Mesendoderm (in vitro differentiated cells): ENCODE measurements at regions not wholly inside any gene's neighbourhood (a gene's known extent, or its start where the extent isn't known, plus 50 kb on each side); places are given as distances from the start of the nearest gene placed in this dataset.
A peak's percentile ranks its signal among the peaks of the same experiment; 100 is the strongest.
"Not testable (repeated sequence)": the region's sequence is repeated elsewhere in the genome, so short reads cannot be mapped to it uniquely, and the experiment has no call there.

Experiments used
- DNase-seq: peaks from one replicate; pipeline ENCODE4 v3.0.0; 2013
- H2AK5ac ChIP-seq: 2 replicates; pipeline ENCODE4 v1.6.1; 2013; ENCODE audit warnings: low read length, inconsistent platforms
- H2BK120ac ChIP-seq: 2 replicates; pipeline ENCODE4 v1.6.1; 2013; ENCODE audit warnings: low read depth, mild to moderate bottlenecking, low read length, moderate library complexity, mixed read lengths
- H2BK15ac ChIP-seq: replicated peaks from 2 replicates; pipeline ENCODE4 v1.6.1; 2013; ENCODE audit warnings: low read depth, mild to moderate bottlenecking, moderate library complexity
- H2BK5ac ChIP-seq: 2 replicates; pipeline ENCODE4 v1.6.1; 2013; ENCODE audit warnings: low read length, inconsistent platforms
- H3K18ac ChIP-seq: 2 replicates; pipeline ENCODE4 v1.6.1; 2013; ENCODE audit warnings: mild to moderate bottlenecking, low read length, mixed read lengths
- H3K23ac ChIP-seq: one replicate; pipeline ENCODE4 v1.6.1; 2013; ENCODE audit warnings: low read length
- H3K27ac ChIP-seq: 2 replicates; pipeline ENCODE4 v1.5.1; 2013; ENCODE audit warnings: low read depth, mild to moderate bottlenecking, inconsistent platforms, low read length, moderate library complexity
- H3K27me3 ChIP-seq: 2 replicates; pipeline ENCODE4 v1.6.1; 2013; ENCODE audit warnings: low read length, control low read depth, mild to moderate bottlenecking, inconsistent platforms; ENCODE audit not compliant: insufficient read depth, poor library complexity
- H3K36me3 ChIP-seq: 2 replicates; pipeline ENCODE4 v1.6.1; 2013; ENCODE audit warnings: low read length, inconsistent platforms; ENCODE audit not compliant: control insufficient read depth, insufficient read depth
- H3K4ac ChIP-seq: one replicate; pipeline ENCODE4 v1.6.1; 2013; ENCODE audit warnings: low read depth, mild to moderate bottlenecking, low read length, moderate library complexity
- H3K4me1 ChIP-seq: 2 replicates; pipeline ENCODE4 v1.6.1; 2013; ENCODE audit warnings: low read depth, low read length, inconsistent platforms; ENCODE audit not compliant: control insufficient read depth
- H3K4me2 ChIP-seq: 2 replicates; pipeline ENCODE4 v1.6.1; 2013; ENCODE audit warnings: low read length
- H3K4me3 ChIP-seq: 2 replicates; pipeline ENCODE4 v1.5.1; 2013; ENCODE audit warnings: mild to moderate bottlenecking, low read length
- H3K56ac ChIP-seq: one replicate; pipeline ENCODE4 v1.6.1; 2013; ENCODE audit warnings: low read length
- H3K79me1 ChIP-seq: 2 replicates; pipeline ENCODE4 v1.6.1; 2013; ENCODE audit warnings: low read length, inconsistent platforms
- H3K79me2 ChIP-seq: 2 replicates; pipeline ENCODE4 v1.6.1; 2013; ENCODE audit warnings: mild to moderate bottlenecking, low read length; ENCODE audit not compliant: control insufficient read depth, insufficient read depth
- H3K9ac ChIP-seq: 2 replicates; pipeline ENCODE4 v1.6.1; 2013; ENCODE audit warnings: low read length, inconsistent platforms
- H4K5ac ChIP-seq: one replicate; pipeline ENCODE4 v1.6.1; 2013; ENCODE audit warnings: low read length
- H4K8ac ChIP-seq: one replicate; pipeline ENCODE4 v1.6.1; 2013; ENCODE audit warnings: low read depth, mild to moderate bottlenecking, control low read depth, low read length, moderate library complexity
- WGBS: extraction: QIAGEN DNeasy Blood & Tissue Kit; methylation state at CpG from one replicate; pipeline ENCODE4 v1.1.7; 2013; ENCODE audit warnings: low lambda C conversion rate, missing lambda C conversion rate; ENCODE audit not compliant: insufficient coverage; ENCODE audit errors: extremely low coverage; 5-methylcytosine and 5-hydroxymethylcytosine counted together

DNA sequence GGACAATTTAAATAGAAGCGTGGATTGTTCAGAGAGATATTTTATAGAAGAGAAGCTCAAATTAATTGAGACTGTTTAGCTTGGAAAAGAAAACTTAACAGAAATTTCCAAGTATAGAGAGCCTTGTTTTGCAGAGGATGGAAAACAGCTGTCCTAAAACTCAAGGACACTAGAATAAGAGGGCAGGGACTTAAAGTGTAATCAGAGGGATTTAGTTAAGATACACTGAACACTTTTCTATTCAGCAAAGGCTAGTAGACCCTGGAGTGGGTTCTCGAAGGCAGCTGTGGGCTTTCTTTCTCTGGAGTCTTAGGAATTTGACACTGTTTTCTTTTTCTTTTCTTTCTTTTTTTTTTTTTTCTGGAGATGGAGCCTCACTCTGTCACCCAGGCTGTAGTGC lies 92.7 kb upstream of the ARX start:
- Histone ChIP-seq H2AK5ac (no peak overlapping the region), H3K79me1 (no peaks in the 10 kb centered on the region), H4K5ac (no peak overlapping the region), H3K4ac (no peak overlapping the region), H3K9ac (no peak overlapping the region), H3K27ac (no peak overlapping the region), H3K56ac (no peak overlapping the region), H3K4me3 (no peak overlapping the region), H3K4me1 (no peaks in the 10 kb centered on the region), H3K18ac (no peak overlapping the region), H4K8ac (no peak overlapping the region), H3K23ac (no peak overlapping the region), H3K4me2 (no peak overlapping the region), H2BK5ac (no peak overlapping the region), H3K79me2 (no peaks in the 10 kb centered on the region), H3K36me3 (no peaks in the 10 kb centered on the region), H2BK15ac (no peak overlapping the region), H3K27me3 (no peaks in the 10 kb centered on the region), H2BK120ac (no peak overlapping the region)
- WGBS = no CpG with 5 or more reads among the region's 2 CpGs
- DNase-seq = no peak

DNA sequence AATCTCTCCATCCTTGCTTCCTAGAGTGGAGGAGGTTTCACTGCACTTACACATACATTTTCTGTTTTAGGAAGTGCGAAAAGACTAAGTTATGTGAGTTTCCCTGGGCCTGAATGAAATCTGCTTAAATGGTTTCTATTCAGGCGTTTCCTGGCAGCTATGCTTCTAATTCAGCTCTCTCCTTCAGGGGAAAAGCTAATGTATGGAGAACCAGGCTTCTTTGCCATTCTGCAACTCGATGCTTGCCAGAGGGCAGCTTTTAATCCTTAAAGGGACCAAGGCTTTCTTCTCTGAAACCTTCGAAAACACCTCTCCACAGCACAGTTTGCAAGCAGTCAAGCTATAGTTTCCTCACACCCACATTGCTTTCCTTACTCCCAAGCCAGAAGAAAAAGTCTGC lies 89.5 kb upstream of the ARX start:
- Histone ChIP-seq H3K4ac (no peak overlapping the region), H3K27ac (no peak overlapping the region), H3K4me1 (no peaks in the 10 kb centered on the region), H3K23ac (no peak overlapping the region), H3K4me3 (no peak overlapping the region), H3K27me3 (no peaks in the 10 kb centered on the region), H3K79me1 (no peaks in the 10 kb centered on the region), H4K5ac (no peak overlapping the region), H3K36me3 (no peaks in the 10 kb centered on the region), H3K18ac (no peak overlapping the region), H2AK5ac (no peak overlapping the region), H2BK120ac (no peak overlapping the region), H3K4me2 (no peak overlapping the region), H3K9ac (no peak overlapping the region), H2BK15ac (no peak overlapping the region), H3K79me2 (no peaks in the 10 kb centered on the region), H3K56ac (no peak overlapping the region), H2BK5ac (no peak overlapping the region), H4K8ac (no peak overlapping the region)
- WGBS = no CpG with 5 or more reads among the region's 4 CpGs
- DNase-seq = peak; percentile 22

DNA sequence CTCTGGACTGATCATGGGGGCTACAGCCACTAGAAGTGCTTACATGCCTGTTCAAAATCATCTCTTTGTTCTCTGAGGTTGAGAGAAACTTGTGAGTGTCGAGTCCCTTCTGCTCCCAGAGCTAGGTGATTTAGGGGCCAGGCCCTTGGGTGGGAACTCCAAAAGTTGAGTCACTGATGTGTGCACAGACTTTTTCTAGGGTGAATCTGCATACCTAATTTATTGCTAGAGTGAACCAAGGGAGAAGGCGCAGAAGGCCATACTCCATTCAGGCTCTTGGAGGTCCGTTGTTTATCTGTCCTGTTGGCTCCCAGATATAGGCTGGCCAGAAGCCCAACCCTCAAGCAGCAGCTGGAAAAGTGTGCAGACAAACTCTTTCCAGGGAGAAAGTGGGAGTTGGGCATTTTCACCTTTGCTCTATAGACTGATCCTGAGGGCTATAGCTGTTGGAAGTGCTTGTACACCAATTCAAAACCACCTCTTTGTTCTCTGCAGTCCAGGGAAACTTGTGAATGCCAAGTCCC lies 80.8 kb upstream of the ARX start:
- Histone ChIP-seq H3K79me1 (no peaks in the 10 kb centered on the region), H3K23ac (no peak overlapping the region), H4K8ac (no peak overlapping the region), H3K4me3 (no peak overlapping the region), H4K5ac (no peak overlapping the region), H3K36me3 (no peaks in the 10 kb centered on the region), H2BK5ac (no peak overlapping the region), H3K27ac (no peak overlapping the region), H3K56ac (no peak overlapping the region), H3K4me2 (no peak overlapping the region), H3K18ac (no peak overlapping the region), H3K9ac (no peak overlapping the region), H3K79me2 (no peaks in the 10 kb centered on the region), H2BK120ac (no peak overlapping the region), H2AK5ac (no peak overlapping the region), H3K4ac (no peak overlapping the region), H3K4me1 (no peaks in the 10 kb centered on the region), H3K27me3 (no peaks in the 10 kb centered on the region), H2BK15ac (no peak overlapping the region)
- WGBS = no CpG with 5 or more reads among the region's 3 CpGs
- DNase-seq = no peak

DNA sequence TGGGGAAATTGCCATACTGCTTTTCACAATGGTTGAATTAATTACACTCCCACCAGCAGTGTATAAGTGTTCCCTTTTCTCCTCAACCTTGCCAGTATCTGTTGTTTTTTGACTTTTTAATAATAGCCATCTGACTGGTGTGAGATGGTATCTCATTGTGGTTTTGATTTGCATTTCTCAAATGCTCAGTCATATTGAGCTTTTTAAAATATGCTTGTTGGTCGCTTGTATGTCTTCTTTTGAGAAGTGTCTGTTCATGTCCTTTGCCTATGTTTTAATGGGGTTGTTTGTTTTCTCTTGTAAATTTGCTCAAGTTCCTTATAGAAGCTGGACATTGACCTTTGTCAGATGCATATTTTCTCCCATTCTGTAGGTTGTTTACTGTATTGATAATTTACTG lies 75.4 kb upstream of the ARX start:
- not testable (repeated sequence) for H3K79me1 ChIP-seq, H2BK15ac ChIP-seq, H4K8ac ChIP-seq, H3K4me1 ChIP-seq, H3K27me3 ChIP-seq, H3K23ac ChIP-seq, H3K79me2 ChIP-seq, H3K4ac ChIP-seq, H3K4me3 ChIP-seq, H3K4me2 ChIP-seq, H3K27ac ChIP-seq, H3K18ac ChIP-seq, H3K36me3 ChIP-seq, H2BK120ac ChIP-seq, H3K9ac ChIP-seq, H2BK5ac ChIP-seq, H3K56ac ChIP-seq, DNase-seq, H4K5ac ChIP-seq, H2AK5ac ChIP-seq
- WGBS = no CpG with 5 or more reads among the region's 1 CpG

DNA sequence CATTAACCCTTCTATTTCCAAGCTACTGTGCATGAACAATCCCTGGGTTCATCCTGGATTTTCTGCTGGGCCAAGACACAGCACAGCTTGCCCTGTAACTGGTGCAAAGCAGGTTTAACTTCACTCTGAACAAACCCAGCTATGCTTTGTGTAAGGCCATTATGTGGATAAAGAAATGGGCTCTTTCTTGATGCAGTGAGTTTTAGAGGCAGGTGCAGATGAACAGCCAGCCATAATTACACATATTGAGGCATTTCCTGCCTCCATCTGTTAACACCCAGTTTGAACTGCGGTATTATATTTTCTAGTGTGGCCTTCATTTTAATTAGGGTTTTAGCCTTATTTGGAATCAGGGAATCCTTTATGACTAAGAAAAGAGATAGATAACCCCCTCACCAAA lies 68.7 kb upstream of the ARX start:
- Histone ChIP-seq H3K36me3 (no peaks in the 10 kb centered on the region), H3K9ac (no peak overlapping the region), H3K4me2 (no peak overlapping the region), H3K27ac (no peak overlapping the region), H4K8ac (no peak overlapping the region), H3K18ac (no peak overlapping the region), H3K4me3 (no peak overlapping the region), H3K79me2 (no peaks in the 10 kb centered on the region), H3K4ac (no peak overlapping the region), H4K5ac (no peak overlapping the region), H3K4me1 (no peaks in the 10 kb centered on the region), H3K56ac (no peak overlapping the region), H3K23ac (no peak overlapping the region), H2BK15ac (no peak overlapping the region), H3K79me1 (no peaks in the 10 kb centered on the region), H2BK5ac (no peak overlapping the region), H2BK120ac (no peak overlapping the region), H3K27me3 (no peaks in the 10 kb centered on the region), H2AK5ac (no peak overlapping the region)
- DNase-seq = no peak
- WGBS = no CpG with 5 or more reads among the region's 1 CpG

DNA sequence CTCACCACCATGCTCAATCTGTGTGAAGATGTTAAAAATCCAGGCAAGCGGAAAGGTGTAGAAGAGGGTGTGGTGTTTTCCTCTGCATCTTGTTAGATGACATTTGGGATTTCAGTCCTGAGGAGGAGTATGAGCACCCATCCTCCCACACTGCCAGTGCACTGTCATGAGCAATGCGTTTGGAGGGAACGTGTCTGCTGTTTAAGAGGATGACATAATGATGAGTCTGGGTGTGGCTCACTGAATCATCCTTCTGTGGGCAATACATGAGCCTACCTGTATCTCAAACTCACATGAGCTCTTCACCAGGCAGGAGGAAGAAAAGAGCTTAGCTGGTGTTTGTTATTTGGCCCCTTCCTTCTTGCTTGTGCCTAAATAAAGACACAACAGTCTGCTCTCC lies 67.9 kb upstream of the ARX start:
- Histone ChIP-seq H3K4me2 (no peak overlapping the region), H2AK5ac (no peak overlapping the region), H2BK5ac (no peak overlapping the region), H2BK15ac (no peak overlapping the region), H3K56ac (no peak overlapping the region), H3K9ac (no peak overlapping the region), H3K27ac (no peak overlapping the region), H3K79me2 (no peaks in the 10 kb centered on the region), H3K4me3 (no peak overlapping the region), H3K27me3 (no peaks in the 10 kb centered on the region), H3K36me3 (no peaks in the 10 kb centered on the region), H4K5ac (no peak overlapping the region), H3K4ac (no peak overlapping the region), H2BK120ac (no peak overlapping the region), H3K18ac (no peak overlapping the region), H4K8ac (no peak overlapping the region), H3K23ac (no peak overlapping the region), H3K79me1 (no peaks in the 10 kb centered on the region), H3K4me1 (no peaks in the 10 kb centered on the region)
- WGBS = no CpG with 5 or more reads among the region's 3 CpGs
- no peak for DNase-seq
